Germinal center (tissue), 1 donor: ENCODE measurements at regions not wholly inside any gene's neighbourhood (a gene's known extent, or its start where the extent isn't known, plus 50 kb on each side); places are given as distances from the start of the nearest gene placed in this dataset.
"Not testable (repeated sequence)": the region's sequence is repeated elsewhere in the genome, so short reads cannot be mapped to it uniquely, and the experiment has no call there.

Experiments
- DNase-seq: peaks from one replicate; pipeline ENCODE4 v3.0.0; 2012; ENCODE audit warnings: mixed read lengths, low spot score

DNA sequence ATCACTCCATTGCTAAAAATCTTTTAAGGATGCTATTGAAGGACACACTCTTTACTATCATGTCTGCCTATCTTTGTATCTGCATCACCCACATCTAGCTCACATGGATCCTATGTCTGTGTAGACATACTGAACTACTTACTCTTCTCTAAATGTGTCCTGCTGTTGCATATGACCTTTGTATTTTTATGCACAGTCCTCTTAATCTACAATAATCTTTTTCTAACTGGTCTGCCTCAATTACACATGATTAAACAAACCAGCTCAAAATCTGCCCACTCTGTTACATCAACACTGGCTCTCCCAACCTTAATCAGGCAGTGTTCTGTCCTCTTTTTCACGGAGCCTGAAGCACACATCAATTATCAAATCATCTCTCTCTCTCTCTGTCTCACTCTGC, 316.3 kb upstream of the MGAT4C start:
- no peak for DNase-seq

DNA sequence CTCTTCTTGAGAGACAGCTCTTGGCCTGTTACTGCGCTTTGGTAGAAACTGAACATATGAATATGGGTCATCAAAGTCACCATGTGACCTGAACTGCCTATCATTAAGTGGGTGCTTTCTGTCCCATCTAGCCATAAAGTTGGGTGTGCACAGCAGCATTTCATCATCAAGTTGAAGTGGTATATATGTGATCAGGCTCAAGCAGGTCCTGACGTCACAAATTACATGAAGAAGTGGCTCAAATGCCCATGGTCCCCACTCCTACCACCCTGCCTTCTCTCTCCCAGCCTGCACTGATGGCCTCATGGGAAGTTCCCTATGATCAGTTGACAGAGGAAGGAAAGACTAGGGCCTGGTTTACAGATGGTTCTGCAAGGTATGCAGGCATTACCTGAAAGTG, 308.8 kb upstream of the MGAT4C start:
- no peak for DNase-seq

DNA sequence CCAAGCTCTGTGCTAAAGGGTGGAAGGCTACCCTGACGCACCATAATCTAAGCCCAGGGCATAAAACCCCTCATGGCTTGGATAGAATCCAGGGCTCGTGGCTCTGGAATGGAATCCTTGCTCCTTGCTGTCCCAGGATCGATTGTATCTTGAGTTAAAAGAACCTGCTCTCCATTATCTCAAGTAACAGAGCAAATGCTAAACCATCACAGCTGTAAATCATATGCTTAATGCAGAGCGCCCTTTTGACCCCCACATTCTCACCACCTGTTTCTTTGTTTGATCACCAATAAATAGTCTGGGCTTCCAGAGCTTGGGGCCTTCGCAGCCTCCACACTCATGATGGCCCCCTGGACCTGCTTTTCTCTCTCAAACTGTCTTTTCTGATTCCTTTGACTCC, 299.3 kb upstream of the MGAT4C start:
- not testable (repeated sequence) for DNase-seq

DNA sequence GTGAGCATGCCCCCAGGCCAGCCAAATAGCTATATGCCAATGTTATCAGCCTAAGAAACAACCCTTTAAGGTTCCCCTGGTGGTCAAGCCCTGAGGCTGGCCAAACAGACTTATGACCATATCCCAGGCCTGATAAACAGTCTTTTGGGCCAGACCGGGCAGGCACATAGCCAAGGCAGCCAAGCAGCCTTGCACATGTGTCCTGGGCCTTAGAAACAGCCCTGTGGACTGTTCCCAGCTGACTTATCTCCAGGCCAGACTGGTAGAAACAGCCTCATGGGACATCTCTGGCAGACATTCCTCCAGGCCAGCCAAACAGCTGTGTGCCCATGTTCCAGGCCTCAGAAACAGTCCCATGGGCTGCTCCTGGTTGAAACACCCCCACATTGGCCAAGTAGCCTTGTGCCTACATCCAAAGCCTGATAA, 295.0 kb upstream of the MGAT4C start:
- no peak for DNase-seq

DNA sequence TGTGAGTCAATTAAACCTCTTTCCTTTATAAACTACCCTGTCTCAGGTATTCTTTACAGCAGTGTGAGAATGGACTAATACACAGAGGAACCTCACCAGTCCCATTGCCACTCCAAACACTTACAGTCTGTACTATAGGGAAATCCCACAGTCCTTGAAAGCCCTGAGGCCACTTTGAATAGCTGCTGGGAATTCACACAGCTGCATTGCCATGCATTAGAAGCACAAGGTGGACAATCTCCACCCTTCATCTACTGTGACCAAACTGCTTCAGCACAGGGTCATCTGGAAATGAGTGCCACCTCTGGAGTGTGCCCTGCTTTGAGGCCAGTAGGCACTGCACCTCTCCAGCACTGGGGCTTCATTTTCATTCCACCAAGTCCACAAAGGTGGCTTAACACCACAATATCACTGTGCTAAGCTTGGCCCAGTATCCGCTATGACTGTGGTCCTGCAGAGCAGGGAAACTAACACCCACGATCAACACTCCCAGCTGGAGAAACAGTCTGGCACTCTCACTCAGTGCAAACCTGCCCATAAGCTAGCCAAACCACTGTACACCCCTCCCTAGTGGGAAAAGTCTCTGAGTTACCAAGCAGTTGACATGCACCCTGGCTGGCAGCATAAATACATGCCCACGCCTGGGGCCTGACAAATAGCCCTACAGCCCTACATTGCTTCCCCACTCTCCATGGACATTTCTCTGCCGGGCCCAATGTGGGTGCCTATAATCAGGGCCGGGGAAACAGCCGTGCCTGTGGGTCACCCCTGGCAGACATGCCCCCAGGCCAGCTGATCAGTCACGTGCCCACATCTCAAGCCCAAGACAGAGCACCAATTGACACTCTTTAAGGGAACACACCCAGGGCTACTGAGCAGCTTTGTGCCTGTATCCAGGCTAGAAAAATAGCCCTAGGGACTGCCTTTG, 294.3 kb upstream of the MGAT4C start:
- no peak for DNase-seq

DNA sequence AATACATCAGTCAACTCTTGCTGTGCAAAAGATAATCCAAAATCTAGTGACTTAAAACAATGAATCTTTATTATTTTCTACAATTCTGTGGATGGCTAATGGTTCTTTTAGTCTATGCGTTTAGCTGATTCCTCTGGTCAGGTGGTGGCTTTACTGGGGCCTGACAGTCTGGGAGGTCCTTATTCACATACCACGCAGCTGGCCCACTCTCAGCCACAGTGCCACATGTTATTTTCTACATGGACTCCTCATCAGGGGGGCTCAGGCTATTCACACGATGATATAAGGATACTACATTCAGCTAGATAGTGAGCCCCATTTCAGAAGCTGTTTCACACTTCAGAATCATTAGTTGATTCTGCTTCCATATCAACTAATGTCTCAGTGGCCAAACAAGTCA, 287.5 kb upstream of the MGAT4C start:
- no peak for DNase-seq

DNA sequence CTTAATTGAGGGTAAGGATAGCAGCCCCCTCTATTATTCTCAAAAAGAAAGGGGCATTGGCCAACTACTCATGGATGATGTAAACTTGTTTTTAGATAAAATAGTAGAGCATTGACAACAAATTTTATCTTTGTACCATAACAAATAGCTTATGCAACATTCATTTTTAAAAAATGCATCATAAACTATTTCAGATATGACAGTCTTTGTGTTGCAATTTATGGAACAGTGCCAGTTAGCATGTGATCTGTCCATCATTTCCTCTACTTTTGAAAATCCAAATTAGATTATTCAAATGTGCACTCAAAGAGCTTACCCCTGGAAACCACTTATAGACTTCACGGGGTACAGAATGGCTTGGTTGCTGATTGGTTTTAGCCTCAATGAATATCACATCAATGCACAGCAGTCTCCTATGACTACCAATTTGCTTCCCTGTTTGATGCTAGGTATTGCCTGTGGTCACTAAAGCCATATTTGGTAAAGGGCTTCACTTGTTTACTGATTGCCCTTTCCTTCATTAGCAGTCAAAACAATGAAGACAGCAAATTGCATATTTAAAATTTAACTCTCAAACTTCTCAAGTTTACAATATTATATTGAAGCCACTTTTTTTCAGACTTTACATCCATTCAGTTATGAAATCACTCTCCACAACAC, 274.9 kb upstream of the MGAT4C start:
- no peak for DNase-seq

DNA sequence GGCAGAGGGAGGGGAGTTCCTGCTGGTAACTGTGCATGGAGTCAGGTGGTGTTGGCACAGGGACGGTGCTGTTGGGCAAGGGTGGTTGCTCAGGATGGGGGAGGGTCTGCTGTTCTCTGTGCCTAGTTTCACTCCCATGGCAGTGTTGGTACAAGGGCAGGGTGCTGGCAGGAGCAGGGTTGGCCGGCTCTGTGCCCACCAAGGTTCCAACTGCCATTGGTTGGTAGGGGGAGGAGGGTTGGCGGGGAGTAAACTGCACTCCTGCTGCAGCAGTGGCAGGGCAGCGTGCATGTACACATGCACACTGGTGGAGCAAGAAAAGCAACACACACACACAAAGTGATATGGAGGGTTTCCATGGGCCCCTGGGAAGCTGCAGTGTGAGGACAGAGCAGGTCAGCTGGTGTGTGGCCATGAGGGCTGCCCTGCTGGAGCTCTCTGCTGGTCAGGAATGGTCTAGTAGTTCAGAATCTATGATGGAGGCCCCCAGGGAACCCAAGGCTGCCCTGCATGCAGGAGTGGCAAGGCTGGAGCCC, 269.9 kb upstream of the MGAT4C start:
- no peak for DNase-seq

DNA sequence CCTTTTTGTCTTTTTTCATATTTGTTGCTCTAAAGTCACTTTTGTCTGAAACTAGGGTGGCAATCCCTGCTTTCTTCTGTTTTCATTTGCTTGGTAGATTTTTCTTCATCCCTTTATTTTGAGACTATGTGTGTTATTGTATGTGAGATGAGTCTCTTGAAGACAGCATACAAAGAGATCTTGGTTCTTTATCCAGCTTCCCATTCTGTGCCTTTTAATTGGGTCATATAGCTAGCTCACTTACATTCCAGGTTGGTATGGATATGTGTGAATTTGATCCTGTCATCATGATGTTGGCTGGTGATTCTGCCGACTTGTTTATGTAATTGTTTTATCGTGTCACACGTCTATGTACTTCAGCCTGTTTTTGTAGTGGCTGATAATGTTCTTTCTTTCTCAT, 267.7 kb upstream of the MGAT4C start:
- DNase-seq = no peak

DNA sequence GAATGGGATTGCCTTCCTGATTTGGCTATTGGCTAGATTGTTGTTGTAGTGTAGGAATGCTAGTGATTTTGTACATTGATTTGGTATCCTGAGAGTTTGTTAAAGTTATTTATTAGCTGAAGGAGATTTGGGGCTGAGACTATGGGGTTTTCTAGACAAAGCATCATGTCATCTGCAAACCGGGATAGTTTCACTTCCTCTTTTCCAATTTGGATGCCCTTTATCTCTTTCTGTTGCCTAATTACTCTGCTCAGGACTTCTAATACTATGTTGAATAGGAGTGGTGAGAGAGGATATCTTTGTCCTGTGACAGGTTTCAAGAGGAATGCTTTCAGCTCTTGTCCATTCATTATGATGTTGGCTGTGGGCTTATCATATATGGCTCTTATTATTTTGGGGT, 265.7 kb upstream of the MGAT4C start:
- DNase-seq = no peak

DNA sequence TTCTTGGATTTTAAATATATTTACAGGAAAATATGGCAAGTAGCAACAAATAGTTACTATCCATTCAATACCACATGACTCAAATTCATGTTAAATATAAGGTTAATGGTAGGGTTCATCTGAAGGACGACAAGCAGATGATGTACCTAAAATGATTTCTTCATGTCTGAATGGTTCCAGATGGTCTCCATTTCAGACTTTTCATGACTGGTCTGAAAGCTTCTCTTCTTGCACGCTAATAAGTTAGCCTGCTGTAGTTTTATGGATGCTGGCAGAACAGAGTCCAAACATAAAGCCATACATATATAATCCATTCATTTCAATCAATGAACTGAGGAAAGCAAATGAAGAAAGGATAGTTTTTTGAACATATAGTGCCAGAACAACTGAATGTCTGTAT, 257.0 kb upstream of the MGAT4C start:
- no peak for DNase-seq

DNA sequence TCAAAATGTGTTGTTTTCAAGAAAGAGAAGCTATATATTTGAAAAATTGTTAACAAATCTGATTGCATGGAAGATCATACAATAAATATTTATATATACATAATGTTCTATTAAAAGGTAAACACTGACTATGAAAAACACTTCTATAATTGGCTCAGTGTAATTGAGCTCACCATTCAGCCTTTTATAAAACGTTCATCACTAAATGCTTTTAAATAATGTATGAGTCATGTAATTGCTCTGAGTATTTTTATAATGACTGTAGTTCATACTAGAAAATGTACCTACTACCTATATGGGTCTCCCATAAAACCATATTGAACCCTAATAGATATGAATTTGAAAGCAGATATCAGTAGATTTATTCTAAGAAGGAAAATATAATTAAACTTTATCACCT, 240.4 kb upstream of the MGAT4C start:
- DNase-seq = no peak

DNA sequence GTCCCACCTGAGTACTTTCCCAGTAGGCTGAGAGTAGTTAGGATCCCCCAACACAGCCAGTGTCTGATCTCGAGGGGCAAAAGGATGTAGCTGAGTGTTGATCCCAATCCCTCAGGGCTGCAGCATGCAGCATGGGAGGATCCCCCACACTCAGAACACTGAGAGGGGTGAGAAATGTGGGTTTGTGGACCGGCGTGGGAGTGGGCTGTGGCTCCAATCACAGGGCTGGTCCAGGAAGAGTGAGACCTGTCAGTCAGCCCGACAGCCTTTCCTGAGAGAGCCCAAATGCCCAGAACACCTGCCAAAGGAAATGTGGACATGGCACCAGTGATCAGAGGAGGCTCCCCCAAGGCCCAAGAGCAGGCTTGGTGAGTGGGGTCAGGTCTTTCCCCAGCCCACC, 228.3 kb upstream of the MGAT4C start:
- DNase-seq = no peak

DNA sequence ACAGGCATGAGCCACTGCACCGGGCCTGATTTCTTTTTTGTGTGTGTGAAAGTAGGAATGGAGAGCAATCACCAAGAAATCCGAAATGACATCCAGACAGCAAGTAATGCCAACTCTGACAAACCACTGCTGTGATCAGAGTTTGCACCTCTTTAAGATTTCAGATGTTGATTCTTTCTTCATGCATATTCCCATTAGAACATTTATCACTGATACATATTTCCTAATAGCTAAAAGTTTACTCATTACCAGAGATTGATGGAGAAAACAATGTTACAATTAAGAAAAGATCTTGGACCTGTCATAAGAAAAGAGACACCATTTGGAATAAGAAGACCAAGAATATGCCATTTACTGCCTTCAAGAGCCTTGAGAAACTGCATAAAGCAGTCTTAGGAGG, 217.0 kb upstream of the MGAT4C start:
- no peak for DNase-seq

DNA sequence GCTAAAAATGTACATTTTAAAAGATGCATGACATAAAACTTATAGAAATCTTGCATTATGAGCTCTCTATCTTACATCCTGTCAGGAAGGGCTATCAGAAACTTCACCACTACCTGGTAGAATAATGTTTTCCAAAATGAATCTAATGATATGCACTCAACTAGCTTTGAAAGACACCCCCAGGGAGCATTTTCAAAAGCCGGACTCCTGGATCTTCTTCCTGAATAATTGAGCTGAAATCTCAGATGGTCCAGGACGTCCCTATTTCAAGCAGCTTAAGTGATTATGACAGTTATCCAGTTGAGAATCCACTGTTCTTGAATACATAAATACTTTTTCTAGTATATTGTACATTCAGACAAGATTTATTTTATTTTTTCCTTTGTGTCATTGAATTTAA, 200.6 kb upstream of the MGAT4C start:
- DNase-seq = no peak

DNA sequence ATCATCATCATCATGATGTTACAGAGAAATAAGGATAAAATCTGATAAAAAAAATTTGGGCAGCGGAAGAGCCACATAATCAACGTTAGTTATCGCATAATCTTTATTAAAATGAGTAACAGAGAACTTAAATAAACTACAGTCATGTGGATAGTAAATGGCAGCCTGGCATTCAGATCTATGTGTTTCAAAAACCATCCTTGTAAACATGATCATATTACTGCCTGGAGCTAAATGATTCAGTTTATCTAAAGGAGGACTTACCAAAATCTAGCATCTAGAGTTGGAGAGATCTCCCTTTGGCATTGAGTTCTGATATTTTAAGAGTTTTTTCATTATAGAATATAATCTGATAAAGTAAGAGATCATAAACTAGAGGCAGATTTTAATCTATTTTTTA, 200.1 kb upstream of the MGAT4C start:
- DNase-seq = no peak

DNA sequence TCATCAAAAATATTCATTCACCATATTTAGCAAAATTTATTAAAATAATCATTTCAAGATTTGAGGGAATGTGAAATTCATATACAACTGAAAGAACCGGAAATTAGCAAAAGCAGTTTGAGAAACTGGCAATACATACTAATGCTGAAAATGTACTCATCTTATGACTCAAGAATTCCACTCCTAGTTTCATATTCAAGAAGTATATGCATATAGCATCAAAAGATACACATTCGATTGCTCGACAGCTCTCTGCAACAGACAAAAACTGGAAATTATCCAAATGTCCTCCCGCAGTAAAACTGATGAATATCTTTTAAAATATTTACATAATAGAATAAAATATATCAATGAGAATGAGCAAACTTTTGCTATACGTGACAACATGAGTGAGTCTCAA, 189.2 kb upstream of the MGAT4C start:
- DNase-seq = no peak

DNA sequence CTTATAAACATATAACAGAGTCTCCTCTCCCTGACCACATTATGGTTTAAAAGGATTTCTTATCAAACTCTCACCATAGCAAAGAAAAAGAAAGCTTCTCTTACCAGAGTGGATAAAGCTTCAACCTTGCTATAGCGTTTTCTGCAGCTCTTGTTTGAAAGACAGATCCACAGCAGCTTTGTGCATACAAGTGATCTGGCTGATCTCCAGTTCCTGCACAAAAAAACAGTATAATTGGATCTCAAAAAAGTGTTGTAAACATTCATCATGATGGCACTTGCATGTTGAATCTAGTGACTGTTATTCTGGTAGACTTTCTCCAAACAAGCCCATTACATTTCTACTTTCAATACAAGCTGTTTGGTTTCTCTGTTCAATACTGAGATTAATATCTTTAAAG, 178.9 kb upstream of the MGAT4C start:
- no peak for DNase-seq

DNA sequence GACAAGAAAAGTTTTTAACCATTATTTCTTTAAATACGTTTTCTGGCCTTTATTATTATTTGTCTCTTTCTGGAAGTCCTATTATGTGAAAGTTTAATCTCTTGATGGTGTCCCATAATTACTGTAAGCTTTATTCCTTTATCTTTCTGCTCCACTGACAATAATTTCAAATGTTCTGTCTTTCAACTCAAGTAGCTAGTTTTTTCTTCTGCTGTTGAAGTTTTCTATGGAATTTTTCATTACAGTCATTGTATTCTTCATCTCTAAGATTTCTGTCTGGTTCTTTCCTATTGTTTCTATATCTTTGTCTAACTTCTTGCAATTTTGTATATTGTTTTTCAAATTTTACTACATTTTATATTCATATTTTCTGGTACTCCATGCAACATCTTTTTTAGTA, 173.6 kb upstream of the MGAT4C start:
- no peak for DNase-seq

DNA sequence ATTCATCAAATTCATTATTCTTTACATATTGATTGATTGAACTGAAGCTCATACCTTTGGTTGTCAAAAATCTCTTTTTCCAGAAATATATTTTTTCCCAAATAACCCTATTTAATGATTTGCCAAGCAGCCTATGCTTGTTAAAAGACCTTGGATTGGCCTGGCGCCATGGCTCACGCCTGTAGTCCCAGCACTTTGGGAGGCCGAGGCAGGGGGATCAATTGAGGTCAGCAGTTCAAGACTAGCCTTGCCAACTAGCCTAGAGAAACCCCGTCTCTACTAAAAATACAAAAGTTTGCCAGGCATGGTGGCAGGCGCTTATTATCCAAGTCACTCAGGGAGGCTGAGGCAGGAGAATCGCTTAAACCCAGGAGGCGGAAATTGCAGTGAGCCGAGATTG, 165.1 kb upstream of the MGAT4C start:
- no peak for DNase-seq

DNA sequence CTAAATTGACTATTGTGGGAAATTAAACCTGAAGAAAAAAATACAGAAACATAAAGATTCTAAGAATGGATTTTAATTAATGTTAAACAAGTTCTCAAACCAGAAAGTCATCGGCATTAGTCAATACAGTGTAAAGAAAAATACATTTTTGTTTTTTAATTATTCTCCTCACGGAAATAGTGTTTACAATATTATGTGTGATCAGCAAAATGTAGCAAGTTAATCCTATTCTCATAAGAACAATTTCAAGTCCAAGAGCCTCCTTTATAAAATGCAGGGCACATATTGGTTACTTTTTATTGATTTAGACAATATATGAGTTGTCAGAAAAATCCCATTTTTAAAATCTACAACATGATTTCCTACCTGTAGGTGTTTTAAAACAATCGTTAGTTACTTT, 158.0 kb upstream of the MGAT4C start:
- DNase-seq = no peak

DNA sequence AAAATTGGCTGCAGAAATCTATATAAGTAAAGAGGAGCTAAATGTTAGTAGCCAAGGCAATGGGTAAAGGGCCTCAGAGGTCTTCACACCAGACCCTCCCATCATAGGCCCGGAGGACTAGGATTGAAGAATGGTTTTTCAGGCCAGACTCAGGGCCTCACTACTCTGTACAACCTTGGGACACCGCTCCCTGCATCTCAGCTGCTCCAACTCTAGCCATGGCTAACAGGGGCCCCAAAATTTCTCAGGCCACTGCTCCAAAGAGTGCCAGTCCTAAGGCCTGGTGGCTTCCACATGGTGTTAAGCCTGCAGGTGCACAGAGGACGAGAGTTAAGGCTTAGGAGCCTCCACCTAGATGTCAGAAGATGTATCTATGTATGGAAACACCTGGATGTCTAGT, 155.5 kb upstream of the MGAT4C start:
- no peak for DNase-seq

DNA sequence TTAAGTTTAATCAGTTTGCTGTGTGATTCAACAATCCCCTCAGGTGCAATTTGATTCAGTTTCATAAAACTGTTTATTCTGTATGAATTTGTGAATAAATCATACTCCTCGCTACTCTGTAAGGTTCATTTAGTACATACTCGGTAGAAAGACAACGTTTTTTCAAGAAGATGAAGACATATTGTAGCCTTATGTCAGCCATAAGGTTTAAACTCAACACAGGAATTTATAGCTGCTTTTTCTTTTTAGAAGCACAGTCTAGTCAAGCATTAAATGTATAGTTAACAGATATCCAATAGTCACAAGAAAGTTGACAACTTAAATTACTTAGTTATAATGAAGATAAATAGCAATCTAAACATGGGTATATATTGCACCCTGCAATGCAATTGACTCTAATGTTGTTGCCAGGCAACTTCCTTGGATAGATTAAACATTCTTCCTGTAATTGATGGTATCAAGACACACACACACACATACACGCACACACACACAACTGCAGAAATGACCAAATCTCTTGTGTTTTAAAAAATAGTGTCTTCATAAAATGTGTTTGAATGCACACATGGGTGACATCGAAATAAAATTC, 151.5 kb upstream of the MGAT4C start:
- DNase-seq = no peak
